HCT116 (cell line): ENCODE measurements at regions not wholly inside any gene's neighbourhood (a gene's known extent, or its start where the extent isn't known, plus 50 kb on each side); places are given as distances from the start of the nearest gene placed in this dataset.

Source experiments
- ATAC-seq: fragments of 200-7000 bp; cut with Tn5 transposase; 2 replicates; pipeline ENCODE4 v1.9.1; 2020; ENCODE audit warnings: mild to moderate bottlenecking, moderate library complexity
- BruUV-seq: library from RNA; stranded (reverse); fragments of 400-500 nt; replicated peaks from 2 replicates; lab custom pipeline; 2021; lab: Mats Ljungman, UMichigan
- CTCF ChIA-PET: fragments of 300-600 bp; sonication (Branson Sonifier 250); formaldehyde crosslinking; loops from one replicate; lab custom pipeline; 2021; ENCODE audit warnings: antibody characterized with exemption; lab: Charles Lee
- POLR2A ChIA-PET: fragments of 300-600, 350-600 bp; sonication (Branson Sonifier 250); formaldehyde crosslinking; loops from one replicate; lab custom pipeline; 2021; ENCODE audit warnings: antibody characterized with exemption; lab: Charles Lee
- RAD21 ChIA-PET, 2 experiments: fragments of 300-600 bp; sonication (Branson Sonifier 250); formaldehyde crosslinking; loops; one replicate each; lab custom pipeline; 2023; ENCODE audit warnings: low total read pairs in 2 of 2; ENCODE audit not compliant: uncharacterized antibody in 2 of 2, unreplicated experiment in 2 of 2, low non-redundant PET in 1 of 2; lab: Charles Lee
- DNase-seq: peaks from one replicate; pipeline ENCODE4 v3.0.0-alpha.2; 2010; ENCODE audit warnings: low read depth, low spot score
- H2AFZ ChIP-seq: fragments of 200-600 bp; shearing (Covaris generic), sonication (generic); 2 replicates; pipeline ENCODE4 v1.6.1; 2017; ENCODE audit warnings: low read depth, mixed run types, mixed read lengths, antibody characterized with exemption, low read length; ENCODE audit not compliant: poor library complexity, severe bottlenecking
- H3K27ac ChIP-seq: 2 replicates; pipeline ENCODE4 v1.5.1; 2012; ENCODE audit warnings: low read depth, low read length
- H3K27me3 ChIP-seq: fragments of 200-600 bp; sonication (generic); 2 replicates; pipeline ENCODE4 v1.6.1; 2016; ENCODE audit warnings: mixed run types, low read length, mixed read lengths; ENCODE audit not compliant: insufficient read depth
- H3K36me3 ChIP-seq, 2 experiments: fragments of 200-500 bp in 1 of 2; fragments of 200-600 bp in 1 of 2; sonication (Bioruptor generic) in 1 of 2; sonication (generic) in 1 of 2; 2 replicates each; pipeline versions ENCODE4 v1.5.1 to v1.6.1; 2014 to 2016; ENCODE audit warnings: low read length in 2 of 2, inconsistent platforms in 1 of 2, mixed read lengths in 1 of 2, mixed run types in 1 of 2; ENCODE audit not compliant: insufficient read depth in 2 of 2, control insufficient read depth in 1 of 2
- H3K4me1 ChIP-seq, 2 experiments: fragments of 200-600 bp in 1 of 2; sonication (generic) in 1 of 2; 2 replicates each; pipeline versions ENCODE4 v1.5.1 to v1.6.1; 2012 to 2017; ENCODE audit warnings: low read length in 2 of 2, inconsistent platforms in 1 of 2, mild to moderate bottlenecking in 1 of 2, mixed read lengths in 1 of 2, mixed run types in 1 of 2, moderate library complexity in 1 of 2; ENCODE audit not compliant: insufficient read depth in 2 of 2, control insufficient read depth in 1 of 2
- H3K4me2 ChIP-seq: fragments of 200-600 bp; sonication (generic); 2 replicates; pipeline ENCODE4 v1.6.1; 2017; ENCODE audit warnings: mixed run types, low read length, mixed read lengths
- H3K4me3 ChIP-seq, 2 experiments: fragments of 200-600 bp in 1 of 2; sonication (generic) in 1 of 2; replicated peaks in 1 of 2; 2 replicates each; pipeline ENCODE4 v1.5.1; 2011 to 2016; ENCODE audit warnings: low read length in 2 of 2, control low read depth in 1 of 2, low read depth in 1 of 2, mild to moderate bottlenecking in 1 of 2, mixed read lengths in 1 of 2, mixed run types in 1 of 2
- H3K79me2 ChIP-seq: fragments of 200-600 bp; sonication (generic); 2 replicates; pipeline ENCODE4 v1.6.1; 2017; ENCODE audit warnings: mild to moderate bottlenecking, mixed run types, low read length, moderate library complexity, mixed read lengths; ENCODE audit not compliant: insufficient read depth
- H3K9ac ChIP-seq: fragments of 200-600 bp; sonication (generic); 2 replicates; pipeline ENCODE4 v1.6.1; 2016; ENCODE audit warnings: low read length, mixed read lengths
- H3K9me2 ChIP-seq: fragments of 200-600 bp; sonication (generic), shearing (Covaris generic); 2 replicates; pipeline ENCODE4 v1.6.1; 2017; ENCODE audit warnings: mixed run types, mild to moderate bottlenecking, moderate library complexity; ENCODE audit not compliant: insufficient read depth
- H3K9me3 ChIP-seq, 2 experiments: fragments of 200-500 bp in 1 of 2; fragments of 200-600 bp in 1 of 2; sonication (Bioruptor generic) in 1 of 2; sonication (generic) in 1 of 2; 2 replicates each; pipeline ENCODE4 v1.6.1; 2014 to 2017; ENCODE audit warnings: low read length in 2 of 2, mixed read lengths in 2 of 2, inconsistent platforms in 1 of 2, low read depth in 1 of 2, mild to moderate bottlenecking in 1 of 2, mixed run types in 1 of 2, moderate library complexity in 1 of 2; ENCODE audit not compliant: control insufficient read depth in 1 of 2, insufficient read depth in 1 of 2
- H4K20me1 ChIP-seq: fragments of 200-600 bp; sonication (generic), shearing (Covaris generic); 2 replicates; pipeline ENCODE4 v1.6.1; 2017; ENCODE audit warnings: mixed run types, mild to moderate bottlenecking, moderate library complexity; ENCODE audit not compliant: insufficient read depth
- ATF3 ChIP-seq: IDR thresholded peaks from 2 replicates; pipeline ENCODE4 v1.6.1; 2012
- CBX3 ChIP-seq: IDR thresholded peaks from 2 replicates; pipeline ENCODE4 v1.6.1; 2012; ENCODE audit warnings: low read depth
- CEBPB ChIP-seq: IDR thresholded peaks from 2 replicates; pipeline ENCODE4 v1.6.1; 2012; ENCODE audit warnings: low read depth
- CTCF ChIP-seq, 3 experiments: fragments of 200-600 bp in 1 of 3; sonication (generic) in 1 of 3; IDR thresholded peaks in 2 of 3; conservative IDR thresholded peaks in 1 of 3; 2 replicates each; pipeline ENCODE4 v1.5.1; 2012 to 2017; ENCODE audit warnings: low read depth in 2 of 3, low read length in 2 of 3, antibody characterized with exemption in 1 of 3, borderline replicate concordance in 1 of 3, control low read depth in 1 of 3, mild to moderate bottlenecking in 1 of 3, mixed read lengths in 1 of 3, mixed run types in 1 of 3, moderate library complexity in 1 of 3; ENCODE audit not compliant: insufficient read depth in 1 of 3
- EZH2phosphoT487 ChIP-seq: fragments of 200-600 bp; IDR thresholded peaks from 2 replicates; pipeline ENCODE4 v1.6.1; 2018; ENCODE audit warnings: antibody characterized with exemption, borderline replicate concordance
- JUND ChIP-seq: IDR thresholded peaks from 2 replicates; pipeline ENCODE4 v1.6.1; 2012
- POLR2A ChIP-seq: IDR thresholded peaks from 2 replicates; pipeline ENCODE4 v1.7.0; 2011; ENCODE audit warnings: borderline replicate concordance; ENCODE audit not compliant: insufficient read depth, insufficient read length; ENCODE audit errors: extremely low read depth
- POLR2AphosphoS5 ChIP-seq: IDR thresholded peaks from 2 replicates; pipeline ENCODE4 v1.6.1; 2011; ENCODE audit warnings: mild to moderate bottlenecking, low read depth, low read length, moderate library complexity
- RAD21 ChIP-seq: IDR thresholded peaks from 2 replicates; pipeline ENCODE4 v1.6.1; 2012; ENCODE audit warnings: low read depth, mild to moderate bottlenecking
- SIN3A ChIP-seq: IDR thresholded peaks from 2 replicates; pipeline ENCODE4 v1.6.1; 2012; ENCODE audit warnings: low read depth
- SRF ChIP-seq: IDR thresholded peaks from 2 replicates; pipeline ENCODE4 v1.6.1; 2012; ENCODE audit warnings: low read depth
- TCF7L2 ChIP-seq: IDR thresholded peaks from 2 replicates; pipeline ENCODE4 v1.7.0; 2011; ENCODE audit warnings: borderline replicate concordance, inconsistent platforms; ENCODE audit not compliant: insufficient read depth, insufficient read length; ENCODE audit errors: extremely low read depth
- ZBTB33 ChIP-seq: IDR thresholded peaks from 2 replicates; pipeline ENCODE4 v1.6.1; 2011; ENCODE audit warnings: mild to moderate bottlenecking, low read length, moderate library complexity; ENCODE audit not compliant: insufficient replicate concordance; ENCODE audit errors: extremely low read depth
- ZNF274 ChIP-seq: fragments of 200-500 bp; sonication (Bioruptor generic); IDR thresholded peaks from 2 replicates; pipeline ENCODE4 v1.6.1; 2014; ENCODE audit warnings: mild to moderate bottlenecking, low read depth, low read length, inconsistent platforms
- intact Hi-C: fragments of 100-400 bp; cut with micrococcal nuclease; formaldehyde crosslinking; loops from 2 replicates; pipeline ENCODE4 v1.10.0; 2022
- TF ChIP-seq, protein P1 (sequence below): IDR thresholded peaks from 2 replicates; pipeline ENCODE4 v1.6.1; 2012
- TF ChIP-seq, protein P2 (sequence below): IDR thresholded peaks from 2 replicates; pipeline ENCODE4 v1.6.1; 2012; ENCODE audit warnings: low read depth

GRCh38 chr2:156065912-156066311 lies 266.6 kb downstream of the NR4A2 start:
- intact Hi-C loops: loop anchor here (2.0 kb wide), 2 partner anchors 521 to 827 kb away; no protein-coding TSS in a partner anchor
- Histone ChIP-seq H3K27me3 (no peaks in the 10 kb centered on the region), H3K9me3 (no peaks in the 10 kb centered on the region), H3K79me2 (no peaks in the 10 kb centered on the region), H3K27ac (no peak overlapping the region), H3K9me2 (no peaks in the 10 kb centered on the region), H4K20me1 (no peaks in the 10 kb centered on the region), H3K4me1 (no peaks in the 10 kb centered on the region), H3K36me3 (no peaks in the 10 kb centered on the region), H3K9ac (no peak overlapping the region), H3K4me3 (no peak overlapping the region), H3K4me2 (no peak overlapping the region), H2AFZ (no peak overlapping the region)
- POLR2A ChIA-PET: no interaction called here
- TF ChIP-seq ZBTB33 (no peak), ATF3 (no peak), CBX3 (no peak), EZH2phosphoT487 (no peak), ZNF274 (no peak), SIN3A (no peak), CEBPB (no peak), TCF7L2 (no peak), CTCF (IDR thresholded peaks at IDR 0.05 in 2 of 3, conservative IDR thresholded peaks at IDR 0.05 in 1 of 3; ENCODE audit: borderline replicate concordance in 1 of 3, insufficient read depth in 1 of 3, low read depth in 2 of 3, low read length in 2 of 3) (peak; percentile 41 to 65 (median 56); a peak in 5 of 6 replicates), POLR2AphosphoS5 (no peak), POLR2A (no peak), SRF (no peak), JUND (0 out of 2 replicates have a peak, but pooled peaks have one; percentile 1), RAD21 (peak; percentile 68)
- TF ChIP-seq, protein P1, sequence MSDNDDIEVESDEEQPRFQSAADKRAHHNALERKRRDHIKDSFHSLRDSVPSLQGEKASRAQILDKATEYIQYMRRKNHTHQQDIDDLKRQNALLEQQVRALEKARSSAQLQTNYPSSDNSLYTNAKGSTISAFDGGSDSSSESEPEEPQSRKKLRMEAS: 0 out of 2 replicates have a peak, but pooled peaks have one; percentile 25
- TF ChIP-seq, protein P2, sequence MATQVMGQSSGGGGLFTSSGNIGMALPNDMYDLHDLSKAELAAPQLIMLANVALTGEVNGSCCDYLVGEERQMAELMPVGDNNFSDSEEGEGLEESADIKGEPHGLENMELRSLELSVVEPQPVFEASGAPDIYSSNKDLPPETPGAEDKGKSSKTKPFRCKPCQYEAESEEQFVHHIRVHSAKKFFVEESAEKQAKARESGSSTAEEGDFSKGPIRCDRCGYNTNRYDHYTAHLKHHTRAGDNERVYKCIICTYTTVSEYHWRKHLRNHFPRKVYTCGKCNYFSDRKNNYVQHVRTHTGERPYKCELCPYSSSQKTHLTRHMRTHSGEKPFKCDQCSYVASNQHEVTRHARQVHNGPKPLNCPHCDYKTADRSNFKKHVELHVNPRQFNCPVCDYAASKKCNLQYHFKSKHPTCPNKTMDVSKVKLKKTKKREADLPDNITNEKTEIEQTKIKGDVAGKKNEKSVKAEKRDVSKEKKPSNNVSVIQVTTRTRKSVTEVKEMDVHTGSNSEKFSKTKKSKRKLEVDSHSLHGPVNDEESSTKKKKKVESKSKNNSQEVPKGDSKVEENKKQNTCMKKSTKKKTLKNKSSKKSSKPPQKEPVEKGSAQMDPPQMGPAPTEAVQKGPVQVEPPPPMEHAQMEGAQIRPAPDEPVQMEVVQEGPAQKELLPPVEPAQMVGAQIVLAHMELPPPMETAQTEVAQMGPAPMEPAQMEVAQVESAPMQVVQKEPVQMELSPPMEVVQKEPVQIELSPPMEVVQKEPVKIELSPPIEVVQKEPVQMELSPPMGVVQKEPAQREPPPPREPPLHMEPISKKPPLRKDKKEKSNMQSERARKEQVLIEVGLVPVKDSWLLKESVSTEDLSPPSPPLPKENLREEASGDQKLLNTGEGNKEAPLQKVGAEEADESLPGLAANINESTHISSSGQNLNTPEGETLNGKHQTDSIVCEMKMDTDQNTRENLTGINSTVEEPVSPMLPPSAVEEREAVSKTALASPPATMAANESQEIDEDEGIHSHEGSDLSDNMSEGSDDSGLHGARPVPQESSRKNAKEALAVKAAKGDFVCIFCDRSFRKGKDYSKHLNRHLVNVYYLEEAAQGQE: no peak
- BruUV-seq: no TSS peak
- RAD21 ChIA-PET: no interaction called here
- ATAC-seq (no peak; the same call in 1 of the 2 replicates), DNase-seq (no peak)
- CTCF ChIA-PET: no interaction called here
